Colonic mucosa (tissue), 4 donors: ENCODE measurements at regions not wholly inside any gene's neighbourhood (a gene's known extent, or its start where the extent isn't known, plus 50 kb on each side); places are given as distances from the start of the nearest gene placed in this dataset.

Experiments
- DNase-seq: peaks from one replicate; pipeline ENCODE4 v3.0.0-alpha.2; 2020
- H3K27ac ChIP-seq: fragments of 200-600 bp; one replicate; pipeline ENCODE4 v1.8.0; 2021
- H3K27me3 ChIP-seq: fragments of 200-600 bp; one replicate; pipeline ENCODE4 v1.8.0; 2021
- H3K36me3 ChIP-seq: fragments of 200-600 bp; one replicate; pipeline ENCODE4 v1.8.0; 2021
- H3K4me1 ChIP-seq: fragments of 200-600 bp; one replicate; pipeline ENCODE4 v1.8.0; 2021; ENCODE audit warnings: mild to moderate bottlenecking
- H3K4me3 ChIP-seq: fragments of 200-600 bp; one replicate; pipeline ENCODE4 v1.8.0; 2021
- H3K9ac ChIP-seq, 2 donors: one replicate each; pipeline ENCODE4 v1.7.0; 2013; ENCODE audit warnings: control low read depth in 2 of 2, low read depth in 2 of 2, low read length in 2 of 2
- H3K9me3 ChIP-seq: fragments of 200-600 bp; one replicate; pipeline ENCODE4 v1.8.0; 2021
- CTCF ChIP-seq: fragments of 200-600 bp; IDR thresholded peaks from one replicate; pipeline ENCODE4 v1.8.0; 2022; ENCODE audit warnings: antibody characterized with exemption, mild to moderate bottlenecking
- intact Hi-C: fragments of 100-400 bp; cut with DNase I; formaldehyde crosslinking; loops from one replicate; pipeline ENCODE4 v1.14.1; 2022
- donor health status: healthy.
- donor health status: DM: no; HTN: no; CAD: no.
- donor health status: DM: no; HTN: no; CAD: no.

- Histone ChIP-seq H3K27ac (peak overlapping the region; percentile 32), H3K9ac (no peak overlapping the region), H3K36me3 (no peaks in the 10 kb centered on the region), H3K4me1 (peaks cover 9% of the 10 kb centered on the region), H3K27me3 (no peaks in the 10 kb centered on the region), H3K9me3 (no peaks in the 10 kb centered on the region), H3K4me3 (no peak overlapping the region)
- intact Hi-C loops = no loop called here
- DNase-seq = no peak
- no peak for TF ChIP-seq CTCF
These were observed 100.7 kb upstream of the CARMIL1 start for GRCh38 chr6:25178336-25179035.

GRCh38 chr6:25179051-25179778 lies 100.0 kb upstream of the CARMIL1 start:
- no peaks in the 10 kb centered on the region for H3K36me3 ChIP-seq
- H3K4me3 ChIP-seq = no peak overlapping the region
- no peak for TF ChIP-seq CTCF
- intact Hi-C loops = no loop called here
- H3K4me1 ChIP-seq = peaks cover 3% of the 10 kb centered on the region
- no peak overlapping the region for H3K9ac ChIP-seq
- DNase-seq = no peak
- H3K9me3 ChIP-seq = no peaks in the 10 kb centered on the region
- H3K27me3 ChIP-seq = no peaks in the 10 kb centered on the region
- H3K27ac ChIP-seq = peak overlapping the region; percentile 32

GRCh38 chr6:25180630-25181349 lies 98.4 kb upstream of the CARMIL1 start:
- H3K9ac ChIP-seq = no peak overlapping the region
- DNase-seq = no peak
- no peak for TF ChIP-seq CTCF
- no peak overlapping the region for H3K27ac ChIP-seq
- no peaks in the 10 kb centered on the region for H3K27me3 ChIP-seq
- no peaks in the 10 kb centered on the region for H3K9me3 ChIP-seq
- no peaks in the 10 kb centered on the region for H3K36me3 ChIP-seq
- no peaks in the 10 kb centered on the region for H3K4me1 ChIP-seq
- intact Hi-C loops = no loop called here
- no peak overlapping the region for H3K4me3 ChIP-seq

GRCh38 chr6:25181350-25181724 lies 97.8 kb upstream of the CARMIL1 start:
- no peaks in the 10 kb centered on the region for H3K36me3 ChIP-seq
- DNase-seq = no peak
- intact Hi-C loops = no loop called here
- no peaks in the 10 kb centered on the region for H3K9me3 ChIP-seq
- no peaks in the 10 kb centered on the region for H3K4me1 ChIP-seq
- H3K27ac ChIP-seq = no peak overlapping the region
- H3K4me3 ChIP-seq = no peak overlapping the region
- no peak for TF ChIP-seq CTCF
- no peak overlapping the region for H3K9ac ChIP-seq
- H3K27me3 ChIP-seq = no peaks in the 10 kb centered on the region

GRCh38 chr6:25181923-25182322 lies 97.3 kb upstream of the CARMIL1 start:
- DNase-seq = no peak
- H3K4me3 ChIP-seq = no peak overlapping the region
- no peaks in the 10 kb centered on the region for H3K27me3 ChIP-seq
- intact Hi-C loops = no loop called here
- H3K9me3 ChIP-seq = no peaks in the 10 kb centered on the region
- no peak overlapping the region for H3K27ac ChIP-seq
- TF ChIP-seq CTCF = no peak
- H3K9ac ChIP-seq = no peak overlapping the region
- H3K36me3 ChIP-seq = no peaks in the 10 kb centered on the region
- no peaks in the 10 kb centered on the region for H3K4me1 ChIP-seq
